A549 (cell line): ENCODE measurements at regions not wholly inside any gene's neighbourhood (a gene's known extent, or its start where the extent isn't known, plus 50 kb on each side); places are given as distances from the start of the nearest gene placed in this dataset.
A peak's percentile ranks its signal among the peaks of the same experiment; 100 is the strongest.

Source experiments
- ATAC-seq, 2 experiments: fragments of 200-7000 bp in 1 of 2; fragments of >200 bp in 1 of 2; cut with Nextera tagmentation in 1 of 2; cut with Tn5 transposase in 1 of 2; 3 replicates each; pipeline versions ENCODE4 v1.8.0 to v1.9.1; 2018 to 2020; ENCODE audit warnings: mild to moderate bottlenecking in 1 of 2, moderate library complexity in 1 of 2
- CTCF ChIA-PET: fragments of 300-600 bp; sonication (Branson Sonifier 250); formaldehyde crosslinking; extraction: SDS; loops from one replicate; lab custom pipeline; 2021; ENCODE audit warnings: antibody characterized with exemption, inconsistent platforms; lab: Yijun Ruan, JAX
- POLR2A ChIA-PET: fragments of 350-600 bp; formaldehyde crosslinking; extraction: SDS; loops from one replicate; lab custom pipeline; 2021; ENCODE audit warnings: antibody characterized with exemption, inconsistent platforms; lab: Yijun Ruan, JAX
- DNase-seq, 2 experiments: peaks; one replicate each; pipeline versions ENCODE4 v3.0.0 to v3.0.0-alpha.2; 2011 to 2016; ENCODE audit warnings: low read depth in 1 of 2, low spot score in 1 of 2
- FAIRE-seq: peaks from 2 replicates; lab custom pipeline; 2011; peaks lifted over from hg19 to GRCh38; lab: Jason Lieb, UNC
- H3K27ac ChIP-seq, 2 experiments: fragments of >200 bp; sonication (Bioruptor Twin); formaldehyde crosslinking; 3 replicates each; pipeline ENCODE4 v1.5.1; 2016 to 2017
- H3K4me1 ChIP-seq: fragments of >200 bp; sonication (Bioruptor Twin); formaldehyde crosslinking; 3 replicates; pipeline ENCODE4 v1.6.1; 2016
- H3K4me2 ChIP-seq: fragments of >200 bp; sonication (Bioruptor Twin); formaldehyde crosslinking; 3 replicates; pipeline ENCODE4 v1.6.1; 2016
- H3K4me3 ChIP-seq: fragments of >200 bp; sonication (Bioruptor Twin); formaldehyde crosslinking; 3 replicates; pipeline ENCODE4 v1.5.1; 2016
- H3K9me3 ChIP-seq: fragments of >200 bp; sonication (Bioruptor Twin); formaldehyde crosslinking; 3 replicates; pipeline ENCODE4 v1.6.1; 2016
- ATOH8 ChIP-seq: fragments of 250-450 bp; sonication (Bioruptor Pico); IDR thresholded peaks from 2 replicates; pipeline ENCODE4 v1.5.0; 2020; ENCODE audit warnings: low read depth, mild to moderate bottlenecking, moderate library complexity
- BHLHE40 ChIP-seq: IDR thresholded peaks from 2 replicates; pipeline ENCODE4 v1.6.1; 2012; ENCODE audit warnings: low read depth, low read length, inconsistent platforms
- CBX2 ChIP-seq: fragments of 200-600 bp; sonication (generic); IDR thresholded peaks from 2 replicates; pipeline ENCODE4 v1.6.1; 2016; ENCODE audit warnings: low read depth, mild to moderate bottlenecking, borderline replicate concordance
- CBX8 ChIP-seq: fragments of 200-600 bp; sonication (generic); IDR thresholded peaks from 2 replicates; pipeline ENCODE4 v1.6.1; 2016
- CHD2 ChIP-seq: fragments of 150-350 bp; IDR thresholded peaks from 2 replicates; pipeline ENCODE4 v1.6.1; 2014; ENCODE audit warnings: low read length; ENCODE audit not compliant: partially characterized antibody
- CHD4 ChIP-seq: fragments of 200-600 bp; sonication (generic); IDR thresholded peaks from 2 replicates; pipeline ENCODE4 v1.6.1; 2016; ENCODE audit warnings: antibody characterized with exemption, mild to moderate bottlenecking, borderline replicate concordance
- ESRRA ChIP-seq: fragments of 150-350 bp; IDR thresholded peaks from 2 replicates; pipeline ENCODE4 v1.6.1; 2014; ENCODE audit warnings: mild to moderate bottlenecking, low read length, borderline replicate concordance
- FOXS1 ChIP-seq: fragments of 250-450 bp; sonication (Bioruptor Pico); IDR thresholded peaks from 2 replicates; pipeline ENCODE4 v1.5.0; 2020; ENCODE audit warnings: mild to moderate bottlenecking, moderate library complexity
- GATA3 ChIP-seq: IDR thresholded peaks from 2 replicates; pipeline ENCODE4 v1.6.1; 2012; ENCODE audit warnings: borderline replicate concordance
- HDAC2 ChIP-seq: fragments of 200-600 bp; sonication (generic); IDR thresholded peaks from 2 replicates; pipeline ENCODE4 v1.6.1; 2016
- HOXB5 ChIP-seq: fragments of 250-450 bp; sonication (Bioruptor Pico); IDR thresholded peaks from 2 replicates; pipeline ENCODE4 v1.5.0; 2020; ENCODE audit warnings: mild to moderate bottlenecking, moderate library complexity
- JUN ChIP-seq, 2 experiments: fragments of >200 bp; sonication (Bioruptor Twin); formaldehyde crosslinking; IDR thresholded peaks; 2 replicates in 1 of 2; 3 replicates in 1 of 2; pipeline ENCODE4 v1.6.1; 2016 to 2017
- KDM1A ChIP-seq: fragments of 200-600 bp; sonication (generic); IDR thresholded peaks from 2 replicates; pipeline ENCODE4 v1.6.1; 2016; ENCODE audit warnings: low read depth, mild to moderate bottlenecking
- MAX ChIP-seq: IDR thresholded peaks from 2 replicates; pipeline ENCODE4 v1.6.1; 2012
- PBX3 ChIP-seq: IDR thresholded peaks from 2 replicates; pipeline ENCODE4 v1.6.1; 2012
- POLR2AphosphoS2 ChIP-seq: conservative IDR thresholded peaks from 2 replicates; pipeline ENCODE4 v1.6.1; 2012; ENCODE audit warnings: low read length, improper control_type of control experiment, inconsistent platforms
- RFX5 ChIP-seq: fragments of 450-650 bp; IDR thresholded peaks from 2 replicates; pipeline ENCODE4 v1.7.1; 2014; ENCODE audit warnings: antibody characterized with exemption, mild to moderate bottlenecking, moderate library complexity
- TFCP2L1 ChIP-seq: fragments of 250-450 bp; sonication (Bioruptor Pico); IDR thresholded peaks from 2 replicates; pipeline ENCODE4 v1.5.0; 2021; ENCODE audit warnings: mild to moderate bottlenecking
- TP53 ChIP-seq: fragments of 250-450 bp; sonication (Bioruptor Pico); IDR thresholded peaks from 2 replicates; pipeline ENCODE4 v1.5.0; 2021; ENCODE audit warnings: mild to moderate bottlenecking, moderate library complexity
- ZNF302 ChIP-seq: fragments of 250-450 bp; sonication (Bioruptor Pico); IDR thresholded peaks from 2 replicates; pipeline ENCODE4 v1.9.0; 2021; ENCODE audit warnings: inconsistent platforms, mild to moderate bottlenecking, moderate library complexity
- WGBS: methylation state at CpG from one replicate; pipeline ENCODE4 v1.1.6; 2017; ENCODE audit errors: missing lambda C conversion rate; 5-methylcytosine and 5-hydroxymethylcytosine counted together

- ChIA-PET CTCF (interaction anchor here (2.0 kb wide), 1 partner anchor 99 kb away, joined by 6 read pairs; no protein-coding TSS in a partner anchor), POLR2A (no interaction called here)
- H3K4me2 ChIP-seq, result no peak overlapping the region
- TF ChIP-seq RFX5, result no peak
- TF ChIP-seq TP53 (CRISPR knock-in tag), result no peak
- TF ChIP-seq ATOH8, result no peak
- no peak for TF ChIP-seq ZNF302 (CRISPR knock-in tag)
- TF ChIP-seq FOXS1 (CRISPR knock-in tag), result no peak
- TF ChIP-seq PBX3, result no peak
- no peak for TF ChIP-seq MAX
- TF ChIP-seq CBX8, result no peak
- TF ChIP-seq CBX2, result no peak
- 71% methylated on average over 4 of the region's 4 CpGs for WGBS
- no peak for ATAC-seq
- no peaks in the 10 kb centered on the region for H3K4me1 ChIP-seq
- H3K9me3 ChIP-seq, result no peaks in the 10 kb centered on the region
- no peak overlapping the region for H3K4me3 ChIP-seq
- FAIRE-seq, result no peak
- no peak overlapping the region for H3K27ac ChIP-seq
- no peak for DNase-seq
Observed at GRCh38 chr17:77641718-77642117, 316.8 kb upstream of the TNRC6C start.

GRCh38 chr17:77644181-77645071 lies 314.1 kb upstream of the TNRC6C start:
- no peak overlapping the region for H3K4me3 ChIP-seq
- WGBS, result 60% methylated on average over 12 of the region's 15 CpGs
- H3K9me3 ChIP-seq, result peaks cover 10% of the 10 kb centered on the region; the same call in 2 of the 3 replicates
- no peak overlapping the region for H3K4me2 ChIP-seq
- FAIRE-seq, result no peak
- H3K4me1 ChIP-seq, result no peaks in the 10 kb centered on the region
- ChIA-PET POLR2A (no interaction called here), CTCF (interaction anchor here (0.6 to 2.2 kb wide), 8 partner anchors 13 to 505 kb away, joined by 3 to 6 read pairs (median 3); no protein-coding TSS in a partner anchor)
- no peak overlapping the region; a peak in 1 of 6 replicates for H3K27ac ChIP-seq
- no peak for TF ChIP-seq HDAC2
- no peak for TF ChIP-seq BHLHE40
- TF ChIP-seq MAX, result no peak
- TF ChIP-seq ZNF302 (CRISPR knock-in tag), result no peak
- TF ChIP-seq JUN (IDR thresholded peaks at IDR 0.05), result no peak
- TF ChIP-seq RFX5, result no peak
- TF ChIP-seq CBX2, result no peak
- TF ChIP-seq ESRRA, result no peak
- no peak for DNase-seq
- peak in 1 of 2 experiments; percentile 16; a peak in 1 of 6 replicates for ATAC-seq

GRCh38 chr17:77645072-77646045 lies 313.1 kb upstream of the TNRC6C start:
- FAIRE-seq (no peak), DNase-seq (no peak), ATAC-seq (peak in 1 of 2 experiments; percentile 12; a peak in 1 of 6 replicates)
- H3K4me3 ChIP-seq, result no peak overlapping the region
- no peaks in the 10 kb centered on the region; the same call in 2 of the 3 replicates for H3K4me1 ChIP-seq
- H3K4me2 ChIP-seq, result no peak overlapping the region
- 75% methylated on average over 26 of the region's 28 CpGs for WGBS
- ChIA-PET CTCF (interaction anchor here (0.7 to 2.2 kb wide), 8 partner anchors 14 to 497 kb away, joined by 3 to 6 read pairs (median 3); no protein-coding TSS in a partner anchor), POLR2A (interaction anchor here (1.0 kb wide), 1 partner anchor 313 kb away, joined by 4 read pairs; the partner anchor contains the start of gene TNRC6C)
- no peak overlapping the region for H3K27ac ChIP-seq
- peaks cover 13% of the 10 kb centered on the region; the same call in 2 of the 3 replicates for H3K9me3 ChIP-seq
- TF ChIP-seq CHD4 (no peak), JUN (IDR thresholded peaks at IDR 0.05) (no peak), ESRRA (no peak), HOXB5 (CRISPR knock-in tag) (no peak), TFCP2L1 (no peak), KDM1A (no peak), POLR2AphosphoS2 (no peak), GATA3 (no peak), CHD2 (no peak)
